AG09319 (cell line): ENCODE measurements at regions not wholly inside any gene's neighbourhood (a gene's known extent, or its start where the extent isn't known, plus 50 kb on each side); places are given as distances from the start of the nearest gene placed in this dataset.

Experiments
- DNase-seq: peaks from one replicate; pipeline ENCODE4 v3.0.0-alpha.2; 2010; ENCODE audit warnings: low read depth; ENCODE audit errors: extremely low read depth
- TF ChIP-seq, protein P1 (sequence below): IDR thresholded peaks from 2 replicates; pipeline ENCODE4 v1.5.1; 2011; ENCODE audit warnings: low read depth, mild to moderate bottlenecking, inconsistent platforms, low read length, moderate library complexity

DNA sequence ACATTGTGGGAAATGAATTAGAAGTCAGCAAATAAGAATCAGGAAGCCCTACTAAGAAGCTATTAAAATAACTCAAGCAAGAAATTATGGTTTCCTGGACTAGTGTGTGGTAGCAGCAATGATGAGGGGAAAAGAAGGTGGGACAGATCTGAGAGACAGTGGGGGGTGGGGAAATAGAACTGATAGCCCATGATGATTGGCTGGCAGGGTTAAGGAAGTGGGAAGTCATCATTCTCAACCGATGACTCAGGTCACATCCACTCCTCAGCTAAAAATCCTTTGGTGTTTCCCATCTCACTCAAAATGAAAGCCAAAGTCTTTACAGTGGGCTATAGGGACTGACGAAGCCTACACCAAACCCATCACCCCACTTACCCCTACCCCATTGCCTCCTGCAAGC lies 153.9 kb upstream of the ARHGEF26 start:
- TF ChIP-seq, protein P1, sequence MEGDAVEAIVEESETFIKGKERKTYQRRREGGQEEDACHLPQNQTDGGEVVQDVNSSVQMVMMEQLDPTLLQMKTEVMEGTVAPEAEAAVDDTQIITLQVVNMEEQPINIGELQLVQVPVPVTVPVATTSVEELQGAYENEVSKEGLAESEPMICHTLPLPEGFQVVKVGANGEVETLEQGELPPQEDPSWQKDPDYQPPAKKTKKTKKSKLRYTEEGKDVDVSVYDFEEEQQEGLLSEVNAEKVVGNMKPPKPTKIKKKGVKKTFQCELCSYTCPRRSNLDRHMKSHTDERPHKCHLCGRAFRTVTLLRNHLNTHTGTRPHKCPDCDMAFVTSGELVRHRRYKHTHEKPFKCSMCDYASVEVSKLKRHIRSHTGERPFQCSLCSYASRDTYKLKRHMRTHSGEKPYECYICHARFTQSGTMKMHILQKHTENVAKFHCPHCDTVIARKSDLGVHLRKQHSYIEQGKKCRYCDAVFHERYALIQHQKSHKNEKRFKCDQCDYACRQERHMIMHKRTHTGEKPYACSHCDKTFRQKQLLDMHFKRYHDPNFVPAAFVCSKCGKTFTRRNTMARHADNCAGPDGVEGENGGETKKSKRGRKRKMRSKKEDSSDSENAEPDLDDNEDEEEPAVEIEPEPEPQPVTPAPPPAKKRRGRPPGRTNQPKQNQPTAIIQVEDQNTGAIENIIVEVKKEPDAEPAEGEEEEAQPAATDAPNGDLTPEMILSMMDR, result no peak
- no peak for DNase-seq

DNA sequence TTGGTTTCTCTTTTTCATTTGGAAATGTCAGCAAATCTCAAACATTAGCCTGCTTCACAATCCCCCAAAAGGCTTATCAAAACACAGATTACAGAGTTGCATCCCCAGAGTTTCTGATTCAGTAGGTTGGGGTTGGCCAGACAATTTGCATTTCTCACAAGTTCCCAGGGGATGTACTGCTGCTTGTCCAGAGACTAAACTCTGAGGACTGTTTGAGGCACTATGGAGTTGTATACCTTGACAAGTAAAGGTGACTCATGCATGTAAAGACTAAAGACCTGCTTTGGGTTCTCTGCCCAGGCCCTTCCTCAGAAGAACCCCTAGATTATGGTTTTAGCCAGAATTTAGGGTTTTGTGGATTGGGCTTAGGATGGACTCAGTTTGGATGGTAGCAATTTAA lies 151.1 kb upstream of the ARHGEF26 start:
- no peak for DNase-seq
- TF ChIP-seq, protein P1, result no peak

DNA sequence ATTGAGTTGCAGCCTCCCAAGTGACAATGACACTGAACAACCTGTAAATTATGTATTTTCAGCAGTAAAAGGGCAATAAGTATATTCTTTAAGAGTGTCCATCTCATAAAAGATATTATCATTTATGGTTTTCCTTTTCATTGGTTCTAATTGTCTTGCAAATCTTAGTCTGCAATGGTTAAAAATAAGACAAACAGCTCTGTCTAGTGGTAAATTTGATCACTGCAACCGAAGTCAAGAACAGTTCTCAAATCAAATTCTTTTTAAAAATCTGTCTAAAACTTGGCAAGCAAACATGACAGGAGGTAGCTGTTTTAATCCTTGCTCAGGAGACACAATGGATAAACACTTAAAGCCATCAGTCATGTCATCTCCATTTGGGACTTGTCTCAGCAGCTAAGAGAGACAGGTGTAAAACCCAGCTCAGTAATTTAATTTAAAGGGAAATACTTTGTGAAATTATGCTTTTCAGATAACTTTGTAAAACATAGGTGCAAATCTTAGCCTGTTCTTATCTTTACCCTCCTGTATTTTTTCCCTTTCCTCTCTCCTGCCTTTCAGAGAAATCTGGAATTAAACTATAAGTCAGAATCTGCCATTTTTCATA lies 150.3 kb upstream of the ARHGEF26 start:
- TF ChIP-seq, protein P1, result peak; percentile 54
- DNase-seq, result no peak

GRCh38 chr3:153972862-153973261 lies 148.3 kb upstream of the ARHGEF26 start:
- TF ChIP-seq, protein P1, result no peak
- no peak for DNase-seq

DNA sequence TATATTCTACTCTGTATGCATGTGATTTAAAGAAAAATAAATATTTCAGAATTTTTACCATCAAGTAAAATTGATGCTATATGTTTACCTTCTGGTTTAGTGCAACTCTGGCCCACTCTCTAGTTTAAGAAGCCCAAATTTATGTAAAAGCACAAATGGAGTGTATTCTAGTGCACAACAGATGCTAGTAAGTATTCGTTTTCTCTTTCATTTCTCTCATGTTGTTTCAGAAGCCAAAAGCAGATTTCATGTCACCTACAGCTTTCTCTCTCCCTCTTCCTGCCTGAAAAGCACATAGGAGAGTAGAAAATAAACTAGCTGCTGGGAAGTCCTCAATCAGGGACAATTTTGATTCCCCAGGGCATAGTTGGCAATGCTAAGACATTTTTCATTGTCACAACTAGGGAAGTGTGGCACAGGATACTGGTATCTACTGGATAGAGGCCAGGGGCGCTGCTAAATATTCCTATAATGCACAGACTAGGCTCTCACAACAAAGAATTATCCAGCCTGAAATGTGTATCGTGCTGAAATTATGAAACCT lies 147.4 kb upstream of the ARHGEF26 start:
- TF ChIP-seq, protein P1, result no peak
- DNase-seq, result no peak

GRCh38 chr3:153974614-153975013 lies 146.6 kb upstream of the ARHGEF26 start:
- TF ChIP-seq, protein P1, result no peak
- DNase-seq, result no peak

DNA sequence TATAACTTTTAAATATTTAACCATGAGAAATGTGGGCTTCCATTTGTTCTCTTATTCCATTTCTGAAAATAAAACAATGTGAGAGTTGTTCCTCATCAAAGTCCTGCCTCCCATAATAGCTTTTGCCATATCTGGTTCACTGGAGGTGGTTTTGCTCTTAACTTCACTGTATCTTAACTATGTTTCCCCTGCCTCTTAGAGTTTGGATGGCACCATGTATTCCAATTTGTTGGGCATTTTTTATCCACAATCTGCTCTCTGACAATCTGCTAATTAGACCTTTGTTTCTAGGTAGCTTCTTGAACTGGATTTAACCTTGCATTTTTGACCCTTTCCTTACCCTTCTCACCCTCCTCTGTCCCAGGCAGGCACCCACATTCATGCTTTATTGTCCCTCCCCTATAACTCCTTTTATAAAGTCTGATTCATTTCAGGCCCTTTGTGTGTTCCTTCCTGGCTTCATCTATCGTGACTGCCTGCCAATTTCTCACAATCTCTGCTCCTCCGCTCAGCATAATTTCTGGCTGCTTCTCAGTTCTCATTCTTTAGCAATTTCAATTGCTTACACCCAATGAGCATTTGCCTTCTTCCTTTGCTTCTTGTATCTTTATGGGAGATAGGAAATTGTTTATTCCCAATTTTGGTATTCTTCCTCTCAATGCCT lies 144.2 kb upstream of the ARHGEF26 start:
- DNase-seq, result no peak
- TF ChIP-seq, protein P1, result no peak
